ENCODE measurements at regions not wholly inside any gene's neighbourhood (a gene's known extent, or its start where the extent isn't known, plus 50 kb on each side); places are given as distances from the start of the nearest gene placed in this dataset.

DNA sequence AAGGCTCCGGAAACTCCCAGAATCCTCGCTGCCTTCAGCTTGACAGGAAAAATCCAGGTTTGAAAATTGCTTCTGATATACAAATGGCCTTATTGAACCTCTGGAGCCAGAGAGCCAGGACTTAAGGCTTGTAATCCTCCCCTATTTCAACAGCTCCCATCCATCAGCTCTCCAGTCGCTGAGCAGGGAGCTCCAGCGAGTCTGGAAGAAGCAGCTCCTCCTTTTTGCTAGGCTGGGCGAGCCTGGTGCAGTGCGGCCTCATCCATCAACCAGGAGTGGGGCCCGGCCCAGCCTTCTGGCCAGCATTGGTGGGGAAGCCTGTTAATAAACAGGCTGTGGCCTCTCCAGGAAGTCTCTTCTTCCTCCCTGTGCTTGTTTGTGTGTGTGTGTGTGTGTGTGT is 424.4 kb downstream of the TCERG1L start:
- TF ChIP-seq EZH2 (IDR thresholded peaks at IDR 0.05; ENCODE audit: insufficient read depth, poor library complexity, severe bottlenecking) (no peak), EZH2phosphoT487 (IDR thresholded peaks at IDR 0.05; ENCODE audit: insufficient read depth, low read depth) (no peak)

Data from GM23248 (cell line).